ENCODE measurements at regions not wholly inside any gene's neighbourhood (a gene's known extent, or its start where the extent isn't known, plus 50 kb on each side); places are given as distances from the start of the nearest gene placed in this dataset.
"Not testable (repeated sequence)": the region's sequence is repeated elsewhere in the genome, so short reads cannot be mapped to it uniquely, and the experiment has no call there.

DNA sequence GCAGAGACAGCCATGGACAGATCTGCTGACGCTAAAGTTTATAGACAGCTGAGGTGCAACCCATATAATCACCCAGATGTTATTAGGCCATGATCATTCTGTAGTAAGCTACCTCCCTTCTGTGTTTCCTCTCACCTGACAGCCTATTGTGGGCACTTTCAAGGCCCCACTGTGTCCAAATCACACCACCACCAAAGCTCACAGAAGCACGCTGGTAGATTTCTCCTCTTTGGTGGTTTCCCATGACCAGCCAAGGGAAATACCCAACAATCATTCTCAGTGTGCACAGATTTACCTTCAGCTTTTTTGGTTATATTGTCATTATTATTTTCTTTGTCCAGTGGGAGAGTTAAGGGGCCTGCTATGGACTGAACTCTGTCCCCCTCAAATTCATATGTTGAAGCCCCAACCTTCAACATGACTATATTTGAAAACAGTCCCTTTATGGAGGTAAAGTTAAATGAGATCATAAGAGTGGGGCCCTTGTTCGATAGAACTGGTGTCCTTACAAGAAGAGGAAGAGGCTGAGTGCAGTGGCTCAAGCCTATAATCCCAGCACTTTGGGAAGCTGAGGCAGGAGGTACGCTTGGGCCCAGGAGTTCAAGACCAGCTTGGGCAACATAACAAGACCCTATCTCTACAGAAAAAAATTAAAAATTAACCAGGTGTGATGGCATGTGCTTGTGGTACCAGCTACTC lies 74.0 kb upstream of the MSH6 start:
- 93% methylated on average over 3 to 4 of the region's 4 CpGs for WGBS, 2 experiments (ENCODE audit: insufficient coverage in 2 of 2)
- no peak overlapping the region for H3K27ac ChIP-seq (ENCODE audit: low read depth, low read length, severe bottlenecking)
- no peaks in the 10 kb centered on the region for H3K9me3 ChIP-seq (ENCODE audit: control insufficient read depth, low read length)
- H3K4me1 ChIP-seq (ENCODE audit: control insufficient read depth, insufficient read depth, low read length, poor library complexity, severe bottlenecking) = no peaks in the 10 kb centered on the region
- H3K36me3 ChIP-seq (ENCODE audit: control insufficient read depth, insufficient read depth, low read length) = no peaks in the 10 kb centered on the region
- H3K4me3 ChIP-seq (ENCODE audit: extremely low read depth, insufficient read depth, low read length, poor library complexity, severe bottlenecking) = no peak overlapping the region

DNA sequence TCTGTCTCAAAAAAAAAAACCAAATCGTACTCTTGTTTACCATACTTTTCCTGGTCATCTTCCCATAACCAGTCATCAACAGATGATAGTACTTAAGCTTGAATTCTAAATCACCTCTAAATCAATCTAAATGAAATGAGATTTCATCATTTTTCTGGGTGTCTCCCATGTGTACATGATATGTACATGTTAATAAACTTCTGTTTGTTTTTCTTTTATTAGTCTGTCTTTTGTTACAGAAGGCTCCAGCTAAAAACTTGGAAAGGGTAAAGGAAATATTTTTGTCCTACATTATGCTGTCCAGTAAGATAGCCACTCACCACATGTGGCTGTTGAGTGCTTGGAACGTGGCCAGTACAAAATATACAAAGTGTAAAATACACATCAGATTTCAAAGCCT lies 78.7 kb upstream of the MSH6 start:
- Histone ChIP-seq H3K4me3 (ENCODE audit: extremely low read depth, insufficient read depth, low read length, poor library complexity, severe bottlenecking) (no peak overlapping the region), H3K36me3 (ENCODE audit: control insufficient read depth, insufficient read depth, low read length) (no peaks in the 10 kb centered on the region), H3K27ac (ENCODE audit: low read depth, low read length, severe bottlenecking) (no peak overlapping the region), H3K4me1 (ENCODE audit: control insufficient read depth, insufficient read depth, low read length, poor library complexity, severe bottlenecking) (no peaks in the 10 kb centered on the region), H3K9me3 (ENCODE audit: control insufficient read depth, low read length) (no peaks in the 10 kb centered on the region)
- no CpG with 5 or more reads among the region's 2 CpGs for WGBS, 2 experiments (ENCODE audit: insufficient coverage in 2 of 2)

DNA sequence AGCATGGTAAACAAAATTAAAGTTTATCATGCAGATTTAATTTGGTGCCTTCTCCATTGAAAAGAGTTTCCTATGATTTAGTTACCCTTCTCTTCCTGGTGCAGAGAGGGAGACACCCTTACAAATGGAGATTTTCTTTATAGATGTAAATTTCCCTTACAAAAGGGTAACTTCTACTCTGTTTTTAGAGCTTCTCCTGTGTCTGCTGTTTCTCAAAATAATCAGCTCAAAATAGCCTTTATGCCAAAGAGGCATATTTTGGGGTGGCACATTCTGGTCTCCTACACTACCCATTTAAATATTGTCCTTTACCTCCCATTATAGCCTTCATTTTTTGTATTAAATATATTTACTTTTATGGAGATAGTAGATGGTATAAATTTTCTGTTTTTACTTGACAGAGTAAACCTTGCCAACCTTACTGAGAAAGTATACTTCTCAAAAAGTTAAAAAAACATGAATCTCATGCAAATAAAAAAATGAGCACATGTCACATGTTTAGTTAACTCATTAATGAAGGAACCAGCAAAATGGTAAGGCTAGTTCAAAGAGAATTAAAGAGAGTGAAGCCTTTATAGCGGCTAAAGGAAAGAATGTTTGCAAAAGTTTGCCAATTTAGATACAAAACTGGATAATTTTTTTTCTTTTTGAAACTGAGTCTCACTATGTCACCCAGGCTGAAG lies 83.3 kb upstream of the MSH6 start:
- Histone ChIP-seq H3K4me1 (ENCODE audit: control insufficient read depth, insufficient read depth, low read length, poor library complexity, severe bottlenecking) (no peaks in the 10 kb centered on the region), H3K9me3 (ENCODE audit: control insufficient read depth, low read length) (no peaks in the 10 kb centered on the region), H3K27ac (ENCODE audit: low read depth, low read length, severe bottlenecking) (no peak overlapping the region), H3K4me3 (ENCODE audit: extremely low read depth, insufficient read depth, low read length, poor library complexity, severe bottlenecking) (no peak overlapping the region), H3K36me3 (ENCODE audit: control insufficient read depth, insufficient read depth, low read length) (no peaks in the 10 kb centered on the region)
- WGBS, 2 experiments (ENCODE audit: insufficient coverage in 2 of 2) = 88 to 100% methylated on average over 1 of the region's 1 CpG

DNA sequence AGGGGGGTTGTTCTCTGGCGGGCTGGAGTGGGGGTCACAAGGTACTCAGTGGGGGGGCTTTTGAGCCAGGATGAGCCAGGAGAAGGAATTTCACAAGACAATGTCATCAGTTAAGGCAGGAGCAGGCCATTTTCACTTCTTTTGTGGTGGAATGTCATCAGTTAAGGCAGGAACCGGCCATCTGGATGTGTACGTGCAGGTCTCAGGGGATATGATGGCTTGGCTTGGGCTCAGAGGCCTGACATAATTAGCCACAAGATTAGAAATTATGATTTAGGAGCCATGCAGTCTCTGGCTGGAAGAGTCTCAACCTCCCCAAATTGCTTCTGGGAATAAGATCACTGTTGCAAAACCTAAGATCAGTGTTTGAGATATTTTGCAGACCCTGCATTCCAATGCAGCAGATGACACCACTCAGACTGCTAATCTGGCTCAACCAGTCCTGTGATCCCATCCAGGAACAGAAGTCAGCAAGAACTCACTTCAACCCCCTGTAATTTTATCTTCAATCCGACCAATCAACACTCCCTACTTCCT lies 84.4 kb upstream of the MSH6 start:
- 36 to 63% methylated on average over 2 to 4 of the region's 4 CpGs for WGBS, 2 experiments (ENCODE audit: insufficient coverage in 2 of 2)
- not testable (repeated sequence) for H3K4me3 ChIP-seq (ENCODE audit: extremely low read depth, insufficient read depth, low read length, poor library complexity, severe bottlenecking); H3K9me3 ChIP-seq (ENCODE audit: control insufficient read depth, low read length); H3K36me3 ChIP-seq (ENCODE audit: control insufficient read depth, insufficient read depth, low read length); H3K4me1 ChIP-seq (ENCODE audit: control insufficient read depth, insufficient read depth, low read length, poor library complexity, severe bottlenecking)
- peak overlapping the region; percentile 62 for H3K27ac ChIP-seq (ENCODE audit: low read depth, low read length, severe bottlenecking)

DNA sequence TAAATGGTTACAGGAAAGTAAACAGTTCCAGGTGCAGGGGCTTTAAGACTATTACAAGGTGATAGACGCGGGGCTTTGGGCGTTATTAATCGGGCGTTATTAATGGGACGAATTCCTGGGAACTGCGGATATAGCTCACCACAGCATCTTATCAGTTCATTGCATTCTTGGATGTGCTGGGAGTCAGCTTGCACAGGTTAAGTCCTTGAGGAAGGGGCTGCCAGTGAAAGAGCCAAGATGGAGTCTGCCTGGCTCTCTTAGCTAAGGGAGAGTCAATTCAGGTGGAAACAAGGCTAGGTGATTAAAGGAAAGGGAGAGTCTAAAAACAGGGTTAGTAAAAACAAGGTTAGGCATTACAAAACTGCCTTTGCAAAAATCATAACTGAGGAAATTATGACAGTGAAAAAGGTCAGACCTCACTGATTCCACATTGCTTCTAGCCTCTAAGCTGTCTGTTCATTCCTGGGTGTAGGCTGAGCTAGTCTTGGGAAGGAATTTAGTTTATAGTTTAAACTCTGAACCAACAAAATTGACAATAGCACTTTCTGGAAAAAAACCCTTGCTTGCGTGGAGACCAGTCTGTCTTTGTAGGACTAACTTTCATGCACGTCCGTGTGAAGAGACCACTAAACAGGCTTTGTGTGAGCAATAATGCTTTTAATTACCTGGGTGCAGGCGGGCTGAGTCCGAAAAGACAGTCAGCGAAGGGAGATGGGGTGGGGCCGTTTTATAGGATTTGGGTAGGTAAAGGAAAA lies 85.1 kb upstream of the MSH6 start:
- H3K27ac ChIP-seq (ENCODE audit: low read depth, low read length, severe bottlenecking) = peak overlapping the region; percentile 57
- not testable (repeated sequence) for H3K4me1 ChIP-seq (ENCODE audit: control insufficient read depth, insufficient read depth, low read length, poor library complexity, severe bottlenecking); H3K9me3 ChIP-seq (ENCODE audit: control insufficient read depth, low read length); H3K4me3 ChIP-seq (ENCODE audit: extremely low read depth, insufficient read depth, low read length, poor library complexity, severe bottlenecking); H3K36me3 ChIP-seq (ENCODE audit: control insufficient read depth, insufficient read depth, low read length)
- 66 to 72% methylated on average over 7 to 12 of the region's 14 CpGs for WGBS, 2 experiments (ENCODE audit: insufficient coverage in 2 of 2)

DNA sequence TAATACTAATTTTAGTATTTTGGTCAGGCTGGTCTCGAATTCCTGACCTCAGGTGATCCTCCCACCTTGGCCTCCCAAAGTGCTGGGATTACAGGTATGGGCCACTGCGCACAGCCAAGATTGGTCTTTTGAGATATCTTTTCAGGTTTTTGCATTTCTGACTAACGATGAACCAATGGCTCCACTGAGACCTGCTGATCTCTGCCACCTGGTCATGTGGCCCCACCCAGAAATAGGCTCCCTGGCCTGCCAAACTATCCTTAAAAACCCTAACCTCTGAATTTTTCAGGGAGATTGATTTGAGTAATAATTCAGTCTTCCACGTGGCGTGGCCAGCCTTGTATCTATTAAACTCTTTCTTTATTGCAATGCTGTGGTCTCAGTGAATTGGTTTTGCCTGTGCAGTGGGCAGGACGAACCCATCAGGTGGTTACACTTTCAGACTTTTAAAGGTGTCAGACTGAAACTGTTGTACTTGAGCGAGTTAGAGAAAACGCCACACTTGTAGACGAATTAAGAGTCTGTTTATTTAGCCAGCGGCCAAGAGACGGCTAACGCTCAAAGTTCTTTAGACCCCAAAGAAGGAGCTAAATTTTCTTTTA lies 85.8 kb upstream of the MSH6 start:
- WGBS, 2 experiments (ENCODE audit: insufficient coverage in 2 of 2) = 93 to 95% methylated on average over 9 to 10 of the region's 12 CpGs
- Histone ChIP-seq H3K4me3 (ENCODE audit: extremely low read depth, insufficient read depth, low read length, poor library complexity, severe bottlenecking) (no peak overlapping the region), H3K36me3 (ENCODE audit: control insufficient read depth, insufficient read depth, low read length) (no peaks in the 10 kb centered on the region), H3K27ac (ENCODE audit: low read depth, low read length, severe bottlenecking) (no peak overlapping the region), H3K9me3 (ENCODE audit: control insufficient read depth, low read length) (no peaks in the 10 kb centered on the region), H3K4me1 (ENCODE audit: control insufficient read depth, insufficient read depth, low read length, poor library complexity, severe bottlenecking) (no peaks in the 10 kb centered on the region)

DNA sequence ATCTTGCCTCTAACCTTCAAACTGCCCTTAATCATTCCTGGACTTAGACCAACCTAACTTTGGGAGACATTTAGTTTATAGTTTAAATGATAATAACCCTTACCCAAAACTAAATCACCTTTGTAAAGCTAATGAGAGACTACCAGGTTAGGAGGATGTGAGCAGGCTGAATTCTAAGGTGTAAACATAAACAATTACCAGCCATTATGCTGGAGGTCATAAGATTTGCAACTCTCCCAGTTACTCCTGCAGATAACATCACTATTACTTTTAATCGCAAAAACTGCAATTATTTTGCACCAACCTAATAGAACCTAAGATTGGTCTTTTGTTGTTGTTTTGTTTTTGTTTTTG lies 86.5 kb upstream of the MSH6 start:
- 100% methylated on average over 1 of the region's 1 CpG; no CpG with 5 or more reads in 1 of the 2 experiments for WGBS, 2 experiments (ENCODE audit: insufficient coverage in 2 of 2)
- Histone ChIP-seq H3K9me3 (ENCODE audit: control insufficient read depth, low read length) (no peaks in the 10 kb centered on the region), H3K27ac (ENCODE audit: low read depth, low read length, severe bottlenecking) (no peak overlapping the region), H3K4me3 (ENCODE audit: extremely low read depth, insufficient read depth, low read length, poor library complexity, severe bottlenecking) (no peak overlapping the region), H3K4me1 (ENCODE audit: control insufficient read depth, insufficient read depth, low read length, poor library complexity, severe bottlenecking) (no peaks in the 10 kb centered on the region), H3K36me3 (ENCODE audit: control insufficient read depth, insufficient read depth, low read length) (no peaks in the 10 kb centered on the region)

DNA sequence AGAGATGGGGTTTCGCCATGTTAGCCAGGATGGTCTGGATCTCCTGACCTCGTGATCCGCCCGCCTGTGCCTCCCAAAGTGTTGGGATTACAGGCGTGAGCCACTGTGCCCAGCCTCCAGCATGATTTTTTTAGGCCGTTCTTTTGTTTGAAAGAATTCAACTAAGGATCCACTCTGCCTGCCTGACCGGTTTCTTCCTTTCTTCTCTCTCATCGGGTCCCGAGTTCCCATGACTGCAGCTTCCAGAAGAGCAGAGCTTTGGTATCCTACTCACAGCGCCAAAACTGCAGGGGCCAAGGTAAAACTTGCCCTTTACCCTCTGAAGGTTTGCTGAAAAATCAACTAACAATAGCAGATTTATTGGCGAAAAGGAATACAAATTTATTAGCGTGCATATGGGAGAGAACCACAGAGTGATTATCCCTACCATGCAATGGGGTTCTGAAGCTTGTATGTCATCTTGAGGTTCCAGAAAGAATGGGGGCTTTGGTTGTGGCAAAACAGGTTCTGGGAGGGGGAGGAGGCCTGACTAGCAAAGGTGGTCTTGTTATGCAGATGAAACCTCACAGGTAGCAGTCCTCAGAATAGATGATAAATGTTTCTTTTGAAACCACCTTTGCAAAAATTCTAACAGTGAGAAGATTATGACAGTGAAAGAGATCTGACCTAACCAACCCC lies 87.0 kb upstream of the MSH6 start:
- H3K4me3 ChIP-seq (ENCODE audit: extremely low read depth, insufficient read depth, low read length, poor library complexity, severe bottlenecking) = no peak overlapping the region
- H3K27ac ChIP-seq (ENCODE audit: low read depth, low read length, severe bottlenecking) = no peak overlapping the region
- H3K36me3 ChIP-seq (ENCODE audit: control insufficient read depth, insufficient read depth, low read length) = no peaks in the 10 kb centered on the region
- WGBS, 2 experiments (ENCODE audit: insufficient coverage in 2 of 2) = 67 to 79% methylated on average over 9 to 11 of the region's 12 CpGs
- H3K4me1 ChIP-seq (ENCODE audit: control insufficient read depth, insufficient read depth, low read length, poor library complexity, severe bottlenecking) = no peaks in the 10 kb centered on the region
- H3K9me3 ChIP-seq (ENCODE audit: control insufficient read depth, low read length) = no peaks in the 10 kb centered on the region

DNA sequence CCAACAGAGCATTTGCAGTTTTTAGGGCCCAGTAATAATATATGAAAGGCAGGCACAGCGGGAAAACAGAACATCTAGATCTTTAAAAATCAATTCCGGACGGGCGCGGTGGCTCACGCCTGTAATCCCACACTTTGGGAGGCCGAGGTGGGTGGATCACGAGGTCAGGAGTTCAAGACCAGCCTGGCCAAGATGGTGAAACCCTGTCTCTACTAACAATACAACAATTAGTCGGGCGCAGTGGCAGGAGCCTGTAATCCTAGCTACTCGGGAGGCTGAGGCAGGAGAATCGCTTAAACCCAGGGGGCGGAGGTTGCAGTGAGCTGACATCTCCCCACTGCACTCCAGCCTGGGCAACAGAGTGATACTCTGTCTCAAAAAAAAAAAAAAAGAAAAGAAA lies 88.5 kb upstream of the MSH6 start:
- not testable (repeated sequence) for H3K9me3 ChIP-seq (ENCODE audit: control insufficient read depth, low read length); H3K36me3 ChIP-seq (ENCODE audit: control insufficient read depth, insufficient read depth, low read length); H3K4me3 ChIP-seq (ENCODE audit: extremely low read depth, insufficient read depth, low read length, poor library complexity, severe bottlenecking); H3K4me1 ChIP-seq (ENCODE audit: control insufficient read depth, insufficient read depth, low read length, poor library complexity, severe bottlenecking); H3K27ac ChIP-seq (ENCODE audit: low read depth, low read length, severe bottlenecking)
- 87 to 91% methylated on average over 6 to 11 of the region's 13 CpGs for WGBS, 2 experiments (ENCODE audit: insufficient coverage in 2 of 2)

DNA sequence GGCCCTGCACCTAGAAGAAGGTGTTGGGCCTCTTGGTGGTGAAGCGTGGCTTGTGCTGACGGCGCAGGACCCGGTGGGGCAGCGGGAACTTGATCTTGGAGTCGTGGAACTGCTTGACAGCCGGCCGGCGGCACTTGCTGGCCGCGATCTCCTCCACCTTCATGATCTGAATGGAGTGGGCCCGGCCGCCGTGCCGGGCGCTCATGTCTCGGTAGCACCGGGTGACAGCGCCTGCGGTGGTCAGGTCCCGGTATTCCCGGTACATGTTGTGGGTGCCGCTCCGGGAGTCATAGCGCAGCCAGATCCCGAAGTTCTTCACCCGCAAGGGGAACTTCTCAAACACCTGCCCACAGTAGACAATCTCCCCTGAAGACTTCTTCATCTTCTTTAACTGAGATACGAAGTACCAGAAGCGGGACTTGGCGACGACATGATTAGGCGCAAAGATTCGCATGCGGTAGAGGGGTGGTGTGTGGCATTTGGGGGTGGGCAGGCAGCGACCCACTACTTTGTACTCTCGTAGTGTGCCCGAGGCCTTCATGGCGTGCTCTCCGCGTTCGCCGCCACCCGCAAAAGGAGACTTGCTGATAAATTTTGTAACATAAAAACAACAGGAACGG lies 92.1 kb upstream of the MSH6 start:
- H3K36me3 ChIP-seq (ENCODE audit: control insufficient read depth, insufficient read depth, low read length); H3K27ac ChIP-seq (ENCODE audit: low read depth, low read length, severe bottlenecking); H3K9me3 ChIP-seq (ENCODE audit: control insufficient read depth, low read length); H3K4me3 ChIP-seq (ENCODE audit: extremely low read depth, insufficient read depth, low read length, poor library complexity, severe bottlenecking): not testable (repeated sequence)
- H3K4me1 ChIP-seq (ENCODE audit: control insufficient read depth, insufficient read depth, low read length, poor library complexity, severe bottlenecking) = peaks cover 11% of the 10 kb centered on the region
- WGBS, 2 experiments (ENCODE audit: insufficient coverage in 2 of 2) = 95 to 98% methylated on average over 13 to 15 of the region's 44 CpGs

All from mesodermal cell (in vitro differentiated cells).